ENCODE measurements at regions not wholly inside any gene's neighbourhood (a gene's known extent, or its start where the extent isn't known, plus 50 kb on each side); places are given as distances from the start of the nearest gene placed in this dataset.

- Histone ChIP-seq H3K9ac (no peak overlapping the region), H3K4me2 (ENCODE audit: low read length) (no peak overlapping the region), H3K79me2 (no peaks in the 10 kb centered on the region), H3K27me3 (ENCODE audit: control insufficient read depth, insufficient read depth, low read length) (no peaks in the 10 kb centered on the region), H2AFZ (no peak overlapping the region), H3K9me3 (ENCODE audit: control insufficient read depth, low read length) (no peaks in the 10 kb centered on the region), H3K4me3 (ENCODE audit: low read depth, low read length) (no peak overlapping the region), H3K4me1 (no peaks in the 10 kb centered on the region), H3K27ac (no peak overlapping the region), H3K36me3 (ENCODE audit: control insufficient read depth, insufficient read depth, low read length) (no peaks in the 10 kb centered on the region)
- TF ChIP-seq, protein P1, sequence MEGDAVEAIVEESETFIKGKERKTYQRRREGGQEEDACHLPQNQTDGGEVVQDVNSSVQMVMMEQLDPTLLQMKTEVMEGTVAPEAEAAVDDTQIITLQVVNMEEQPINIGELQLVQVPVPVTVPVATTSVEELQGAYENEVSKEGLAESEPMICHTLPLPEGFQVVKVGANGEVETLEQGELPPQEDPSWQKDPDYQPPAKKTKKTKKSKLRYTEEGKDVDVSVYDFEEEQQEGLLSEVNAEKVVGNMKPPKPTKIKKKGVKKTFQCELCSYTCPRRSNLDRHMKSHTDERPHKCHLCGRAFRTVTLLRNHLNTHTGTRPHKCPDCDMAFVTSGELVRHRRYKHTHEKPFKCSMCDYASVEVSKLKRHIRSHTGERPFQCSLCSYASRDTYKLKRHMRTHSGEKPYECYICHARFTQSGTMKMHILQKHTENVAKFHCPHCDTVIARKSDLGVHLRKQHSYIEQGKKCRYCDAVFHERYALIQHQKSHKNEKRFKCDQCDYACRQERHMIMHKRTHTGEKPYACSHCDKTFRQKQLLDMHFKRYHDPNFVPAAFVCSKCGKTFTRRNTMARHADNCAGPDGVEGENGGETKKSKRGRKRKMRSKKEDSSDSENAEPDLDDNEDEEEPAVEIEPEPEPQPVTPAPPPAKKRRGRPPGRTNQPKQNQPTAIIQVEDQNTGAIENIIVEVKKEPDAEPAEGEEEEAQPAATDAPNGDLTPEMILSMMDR (IDR thresholded peaks at IDR 0.05), result no peak
These were observed 64.9 kb upstream of the KITLG start for GRCh38 chr12:88644946-88645702.

- H3K79me2 ChIP-seq, result no peaks in the 10 kb centered on the region
- no peak overlapping the region for H2AFZ ChIP-seq
- no peaks in the 10 kb centered on the region for H3K36me3 ChIP-seq (ENCODE audit: control insufficient read depth, insufficient read depth, low read length)
- H3K27ac ChIP-seq, result no peak overlapping the region
- H3K4me1 ChIP-seq, result no peaks in the 10 kb centered on the region
- TF ChIP-seq, protein P1 (IDR thresholded peaks at IDR 0.05), result no peak
- H3K4me2 ChIP-seq (ENCODE audit: low read length), result no peak overlapping the region
- no peaks in the 10 kb centered on the region for H3K9me3 ChIP-seq (ENCODE audit: control insufficient read depth, low read length)
- no peak overlapping the region for H3K4me3 ChIP-seq (ENCODE audit: low read depth, low read length)
- no peaks in the 10 kb centered on the region for H3K27me3 ChIP-seq (ENCODE audit: control insufficient read depth, insufficient read depth, low read length)
- H3K9ac ChIP-seq, result no peak overlapping the region
These were observed 63.4 kb upstream of the KITLG start for GRCh38 chr12:88643685-88644084.

DNA sequence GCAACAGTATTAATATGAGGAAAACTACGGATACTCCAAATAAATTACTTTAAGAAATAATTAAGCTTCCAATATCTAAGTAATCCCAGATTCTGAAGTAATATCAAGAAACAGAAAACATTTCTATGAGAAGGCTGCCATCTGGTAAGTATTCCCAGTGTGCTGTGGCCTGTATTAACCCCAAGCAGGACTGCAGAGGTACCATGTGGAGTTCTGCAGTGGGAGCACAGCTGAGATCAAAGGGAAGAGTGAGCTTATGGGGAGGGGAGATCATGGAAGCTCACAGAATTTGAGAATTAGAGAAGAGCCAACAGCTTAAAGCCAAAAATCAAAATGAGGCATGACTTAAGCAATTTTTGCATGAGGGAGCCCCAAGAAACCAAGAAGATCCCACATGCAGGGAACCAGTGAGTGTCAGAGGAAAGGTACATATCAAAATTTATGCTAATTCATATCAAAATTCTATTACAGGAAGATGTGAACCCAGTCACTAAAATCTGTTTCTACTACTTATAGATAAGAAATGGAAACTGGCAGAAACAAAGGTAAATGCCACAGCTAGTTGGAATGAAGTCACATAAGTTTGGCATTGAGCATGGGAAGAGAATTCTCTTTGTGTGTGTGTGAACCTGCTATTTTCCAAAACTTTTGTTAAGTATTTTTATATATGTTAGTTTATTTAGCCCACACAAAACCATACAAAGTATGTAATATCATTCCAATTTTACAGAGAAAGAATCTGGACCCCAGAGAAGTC, 62.6 kb upstream of the KITLG start:
- no peaks in the 10 kb centered on the region for H3K79me2 ChIP-seq
- no peaks in the 10 kb centered on the region for H3K36me3 ChIP-seq (ENCODE audit: control insufficient read depth, insufficient read depth, low read length)
- H3K4me3 ChIP-seq (ENCODE audit: low read depth, low read length), result no peak overlapping the region
- no peak overlapping the region for H3K4me2 ChIP-seq (ENCODE audit: low read length)
- H3K27me3 ChIP-seq (ENCODE audit: control insufficient read depth, insufficient read depth, low read length), result no peaks in the 10 kb centered on the region
- no peaks in the 10 kb centered on the region for H3K9me3 ChIP-seq (ENCODE audit: control insufficient read depth, low read length)
- no peak overlapping the region for H3K27ac ChIP-seq
- no peak overlapping the region for H3K9ac ChIP-seq
- H2AFZ ChIP-seq, result no peak overlapping the region
- TF ChIP-seq, protein P1 (IDR thresholded peaks at IDR 0.05), result no peak
- H3K4me1 ChIP-seq, result no peaks in the 10 kb centered on the region

- Histone ChIP-seq H3K36me3 (ENCODE audit: control insufficient read depth, insufficient read depth, low read length) (no peaks in the 10 kb centered on the region), H3K9me3 (ENCODE audit: control insufficient read depth, low read length) (no peaks in the 10 kb centered on the region), H3K79me2 (no peaks in the 10 kb centered on the region), H3K27ac (no peak overlapping the region), H2AFZ (peak overlapping the region; percentile 5), H3K27me3 (ENCODE audit: control insufficient read depth, insufficient read depth, low read length) (no peaks in the 10 kb centered on the region), H3K4me3 (ENCODE audit: low read depth, low read length) (no peak overlapping the region), H3K9ac (no peak overlapping the region), H3K4me2 (ENCODE audit: low read length) (no peak overlapping the region), H3K4me1 (no peaks in the 10 kb centered on the region)
- TF ChIP-seq, protein P1 (IDR thresholded peaks at IDR 0.05), result no peak
These were observed 58.9 kb upstream of the KITLG start for GRCh38 chr12:88638966-88639760.
